Stimulated activated CD4-positive, alpha-beta T cell treated with anti-CD3 and anti-CD28 coated beads, TNF-alpha, amount 100 ng/mL, for 48 hours (primary cell): ENCODE measurements at regions not wholly inside any gene's neighbourhood (a gene's known extent, or its start where the extent isn't known, plus 50 kb on each side); places are given as distances from the start of the nearest gene placed in this dataset.
"Not testable (repeated sequence)": the region's sequence is repeated elsewhere in the genome, so short reads cannot be mapped to it uniquely, and the experiment has no call there.

Experiments used
- DNase-seq, 3 donors: peaks; one replicate each; pipeline ENCODE4 v3.0.0-alpha.2; 2020; ENCODE audit warnings: low read depth in 3 of 3

- DNase-seq = no peak
These were observed 519.5 kb downstream of the RWDD3 start for GRCh38 chr1:95753382-95754016.

- no peak for DNase-seq
These were observed 520.4 kb downstream of the RWDD3 start for GRCh38 chr1:95754412-95754811.

GRCh38 chr1:95766036-95766435 is 532.0 kb downstream of the RWDD3 start:
- DNase-seq = no peak

- DNase-seq = no peak
These were observed 536.6 kb downstream of the RWDD3 start for GRCh38 chr1:95770581-95770980.

- no peak for DNase-seq
These were observed 544.2 kb downstream of the RWDD3 start for GRCh38 chr1:95778217-95778616.

GRCh38 chr1:95780836-95781235 is 546.8 kb downstream of the RWDD3 start:
- no peak for DNase-seq

GRCh38 chr1:95790136-95790535 is 556.1 kb downstream of the RWDD3 start:
- no peak for DNase-seq

- no peak for DNase-seq
These were observed 559.9 kb downstream of the RWDD3 start for GRCh38 chr1:95793893-95794292.

- not testable (repeated sequence) for DNase-seq
These were observed 563.8 kb downstream of the RWDD3 start for GRCh38 chr1:95797761-95798160.

- no peak for DNase-seq
These were observed 572.2 kb downstream of the RWDD3 start for GRCh38 chr1:95806171-95806570.

- no peak for DNase-seq
These were observed 575.4 kb downstream of the RWDD3 start for GRCh38 chr1:95809391-95809790.

- no peak for DNase-seq
These were observed 581.5 kb downstream of the RWDD3 start for GRCh38 chr1:95815511-95815910.

GRCh38 chr1:95829556-95829955 is 595.5 kb downstream of the RWDD3 start:
- no peak for DNase-seq

- DNase-seq = no peak
These were observed 598.4 kb downstream of the RWDD3 start for GRCh38 chr1:95832370-95832769.

GRCh38 chr1:95849439-95849838 is 615.4 kb downstream of the RWDD3 start:
- DNase-seq = no peak

GRCh38 chr1:95850165-95850649 is 616.2 kb downstream of the RWDD3 start:
- no peak for DNase-seq

- no peak for DNase-seq
These were observed 616.8 kb downstream of the RWDD3 start for GRCh38 chr1:95850763-95851162.

- DNase-seq = no peak
These were observed 618.6 kb downstream of the RWDD3 start for GRCh38 chr1:95852483-95853070.

GRCh38 chr1:95854457-95854856 is 620.4 kb downstream of the RWDD3 start:
- no peak for DNase-seq

- no peak for DNase-seq
These were observed 629.1 kb downstream of the RWDD3 start for GRCh38 chr1:95863086-95863485.

- no peak for DNase-seq
These were observed 631.8 kb downstream of the RWDD3 start for GRCh38 chr1:95865769-95866168.

- DNase-seq = no peak
These were observed 642.3 kb downstream of the RWDD3 start for GRCh38 chr1:95876276-95876675.

- DNase-seq = no peak
These were observed 645.6 kb downstream of the RWDD3 start for GRCh38 chr1:95879498-95880050.
